ENCODE measurements at regions not wholly inside any gene's neighbourhood (a gene's known extent, or its start where the extent isn't known, plus 50 kb on each side); places are given as distances from the start of the nearest gene placed in this dataset.

DNA sequence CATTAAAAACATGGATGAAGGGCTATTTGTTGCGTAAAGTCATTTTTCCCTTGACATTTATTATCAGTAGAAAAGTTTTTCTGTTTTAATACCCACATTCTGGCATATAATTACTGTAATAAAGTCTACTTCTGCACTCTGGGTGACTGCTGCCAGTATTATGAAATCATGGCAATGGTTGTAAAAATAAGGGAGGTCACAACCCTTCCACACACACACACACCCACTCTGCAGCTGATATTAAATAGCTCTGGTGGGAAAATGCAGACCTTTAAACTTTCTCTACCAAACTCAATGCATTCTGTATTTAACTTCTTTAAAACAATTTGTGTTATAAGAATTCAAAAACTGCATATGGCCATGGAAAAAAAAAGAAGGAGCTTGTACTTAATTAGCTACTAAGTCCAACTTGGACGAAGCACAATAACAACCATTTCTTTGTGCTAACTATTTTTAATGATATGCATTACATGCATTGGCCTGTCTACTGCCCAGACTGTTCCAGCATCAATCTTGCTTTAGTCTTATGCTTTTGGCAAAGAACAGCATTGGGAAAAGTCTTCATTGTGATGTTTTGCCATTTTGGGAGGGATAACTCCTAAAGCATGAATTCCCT lies 137.6 kb upstream of the MAP3K1 start:
- Histone ChIP-seq H3K36me3 (ENCODE audit: control insufficient read depth, insufficient read depth, low read length) (no peaks in the 10 kb centered on the region), H3K4me1 (ENCODE audit: control insufficient read depth, insufficient read depth, low read length) (no peaks in the 10 kb centered on the region), H3K9me3 (ENCODE audit: control insufficient read depth, low read length) (no peaks in the 10 kb centered on the region), H3K4me3 (ENCODE audit: insufficient read depth, low read depth, low read length) (no peak overlapping the region), H3K27ac (ENCODE audit: insufficient read depth, low read depth, low read length, poor library complexity, severe bottlenecking) (no peak overlapping the region), H3K27me3 (ENCODE audit: control insufficient read depth, insufficient read depth, low read length, poor library complexity, severe bottlenecking) (no peaks in the 10 kb centered on the region)
- 100% methylated on average over 1 to 2 of the region's 2 CpGs for WGBS, 2 experiments

DNA sequence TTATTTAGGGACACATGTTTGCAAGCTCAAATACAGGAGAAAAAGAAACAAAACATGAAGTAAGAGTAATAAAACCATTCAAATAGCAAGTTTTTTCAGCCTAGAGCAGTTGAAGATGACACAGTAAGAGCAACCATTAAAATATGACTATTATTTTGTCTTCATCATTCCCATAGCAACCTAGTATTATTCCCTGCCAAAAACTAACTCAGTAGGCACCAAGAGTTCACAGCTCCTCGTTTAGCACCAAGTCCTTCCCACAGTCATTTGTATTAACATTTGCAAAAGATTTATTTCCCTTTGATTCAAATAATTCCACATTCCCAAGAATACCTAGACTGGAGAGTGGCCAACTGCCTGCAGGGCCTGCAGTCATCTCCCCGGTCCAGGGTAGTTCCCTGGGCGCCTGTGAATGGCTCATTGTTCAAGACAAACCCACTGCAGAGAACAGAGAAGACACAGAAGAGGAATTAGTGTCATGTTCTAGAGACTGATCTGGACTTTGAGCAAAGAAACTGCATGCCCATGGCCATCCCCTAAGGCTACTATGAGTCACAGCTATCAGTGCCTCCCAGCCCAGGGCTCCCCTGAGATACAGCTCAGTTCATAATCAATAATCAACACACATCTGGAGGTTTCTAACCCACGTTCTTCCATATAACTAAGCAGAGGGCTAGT lies 139.1 kb upstream of the MAP3K1 start:
- Histone ChIP-seq H3K4me3 (ENCODE audit: insufficient read depth, low read depth, low read length) (no peak overlapping the region), H3K27ac (ENCODE audit: insufficient read depth, low read depth, low read length, poor library complexity, severe bottlenecking) (no peak overlapping the region), H3K9me3 (ENCODE audit: control insufficient read depth, low read length) (no peaks in the 10 kb centered on the region), H3K4me1 (ENCODE audit: control insufficient read depth, insufficient read depth, low read length) (no peaks in the 10 kb centered on the region), H3K36me3 (ENCODE audit: control insufficient read depth, insufficient read depth, low read length) (no peaks in the 10 kb centered on the region), H3K27me3 (ENCODE audit: control insufficient read depth, insufficient read depth, low read length, poor library complexity, severe bottlenecking) (no peaks in the 10 kb centered on the region)
- WGBS, 2 experiments, result 84 to 86% methylated on average over 4 of the region's 4 CpGs

DNA sequence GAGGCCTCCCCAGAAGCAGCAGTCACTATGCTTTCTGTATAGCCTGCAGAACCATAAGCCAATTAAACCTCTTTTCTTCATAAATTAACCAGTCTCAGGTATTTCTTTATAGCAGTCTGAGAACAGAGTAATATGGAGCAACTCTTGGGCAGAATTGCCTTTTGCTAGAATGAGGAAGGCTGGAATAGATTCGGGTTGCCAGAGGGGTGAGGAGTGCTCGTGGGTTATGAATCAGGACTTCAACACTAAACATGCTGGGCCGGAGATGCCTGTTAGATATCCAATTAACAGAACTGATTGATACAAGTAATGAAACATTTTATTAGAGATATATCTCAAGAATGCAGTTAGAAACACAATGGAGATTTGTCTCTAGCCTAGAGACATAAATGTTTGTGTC lies 140.9 kb upstream of the MAP3K1 start:
- Histone ChIP-seq H3K4me1 (ENCODE audit: control insufficient read depth, insufficient read depth, low read length) (no peaks in the 10 kb centered on the region), H3K4me3 (ENCODE audit: insufficient read depth, low read depth, low read length) (no peak overlapping the region), H3K27me3 (ENCODE audit: control insufficient read depth, insufficient read depth, low read length, poor library complexity, severe bottlenecking) (no peaks in the 10 kb centered on the region), H3K36me3 (ENCODE audit: control insufficient read depth, insufficient read depth, low read length) (no peaks in the 10 kb centered on the region), H3K27ac (ENCODE audit: insufficient read depth, low read depth, low read length, poor library complexity, severe bottlenecking) (no peak overlapping the region), H3K9me3 (ENCODE audit: control insufficient read depth, low read length) (no peaks in the 10 kb centered on the region)
- 96 to 99% methylated on average over 3 of the region's 3 CpGs for WGBS, 2 experiments

DNA sequence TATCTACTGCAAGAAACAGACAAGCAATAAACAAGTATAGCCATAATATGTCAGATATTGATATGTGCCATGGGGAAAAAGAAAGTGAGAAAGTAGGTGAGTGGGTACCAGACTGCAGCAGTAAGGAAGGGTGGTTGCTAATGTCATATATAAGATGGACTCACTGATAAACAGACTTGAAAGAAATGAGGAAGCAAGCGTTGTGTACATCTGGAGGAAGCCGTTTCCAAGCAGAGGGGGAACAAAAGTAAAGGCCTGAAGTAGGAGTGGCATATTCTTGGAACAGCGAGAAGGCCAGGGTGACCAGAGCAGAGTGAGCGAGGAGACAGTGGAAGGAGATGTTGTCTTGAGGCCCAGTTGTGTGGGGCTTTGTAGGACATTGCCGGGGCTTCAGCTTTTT lies 142.2 kb upstream of the MAP3K1 start:
- no peak overlapping the region for H3K27ac ChIP-seq (ENCODE audit: insufficient read depth, low read depth, low read length, poor library complexity, severe bottlenecking)
- no peaks in the 10 kb centered on the region for H3K4me1 ChIP-seq (ENCODE audit: control insufficient read depth, insufficient read depth, low read length)
- H3K27me3 ChIP-seq (ENCODE audit: control insufficient read depth, insufficient read depth, low read length, poor library complexity, severe bottlenecking), result no peaks in the 10 kb centered on the region
- no peak overlapping the region for H3K4me3 ChIP-seq (ENCODE audit: insufficient read depth, low read depth, low read length)
- no peaks in the 10 kb centered on the region for H3K9me3 ChIP-seq (ENCODE audit: control insufficient read depth, low read length)
- 95 to 97% methylated on average over 5 of the region's 5 CpGs for WGBS, 2 experiments
- H3K36me3 ChIP-seq (ENCODE audit: control insufficient read depth, insufficient read depth, low read length), result no peaks in the 10 kb centered on the region

DNA sequence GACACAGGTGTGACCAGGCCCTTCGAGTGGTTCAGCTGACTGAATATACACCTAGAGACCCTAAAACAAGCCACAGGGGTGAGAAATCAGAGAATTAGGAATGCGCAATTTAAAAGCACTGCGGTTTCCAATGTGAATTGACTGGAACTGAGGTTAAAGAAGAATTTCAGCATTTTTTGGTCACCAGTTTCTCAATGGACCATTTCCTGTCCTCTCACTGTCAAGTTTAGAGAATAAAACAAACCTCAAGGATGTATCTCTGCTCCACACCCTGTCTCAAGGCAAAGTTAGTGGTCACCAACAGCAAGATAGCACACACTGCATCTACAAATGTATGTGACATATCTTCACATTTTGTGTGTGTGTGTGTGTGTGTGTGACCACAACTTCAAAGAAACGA lies 143.8 kb upstream of the MAP3K1 start:
- H3K4me3 ChIP-seq (ENCODE audit: insufficient read depth, low read depth, low read length), result no peak overlapping the region

DNA sequence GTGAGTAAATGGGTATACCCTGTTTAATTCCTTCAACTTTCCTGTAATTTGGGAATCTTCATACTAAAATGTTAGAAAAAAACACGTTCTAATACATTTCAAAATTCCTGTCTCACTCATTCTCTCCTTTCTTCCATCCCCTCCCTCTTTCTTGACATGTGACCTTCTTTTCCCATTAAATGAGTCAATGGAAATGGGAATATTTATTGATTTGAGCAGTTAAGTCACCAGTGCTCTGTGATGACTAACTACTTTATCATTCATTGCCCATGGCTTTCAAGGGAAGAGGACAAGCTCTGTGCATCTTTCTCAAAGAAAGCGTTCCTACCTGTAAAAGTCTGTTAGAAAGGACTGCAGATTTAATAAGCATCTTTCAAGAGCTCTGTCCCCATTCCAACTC lies 144.4 kb upstream of the MAP3K1 start:
- H3K4me1 ChIP-seq (ENCODE audit: control insufficient read depth, insufficient read depth, low read length), result no peaks in the 10 kb centered on the region
- no peaks in the 10 kb centered on the region for H3K9me3 ChIP-seq (ENCODE audit: control insufficient read depth, low read length)
- WGBS, 2 experiments, result 77 to 80% methylated on average over 2 of the region's 2 CpGs
- H3K4me3 ChIP-seq (ENCODE audit: insufficient read depth, low read depth, low read length), result no peak overlapping the region
- no peaks in the 10 kb centered on the region for H3K36me3 ChIP-seq (ENCODE audit: control insufficient read depth, insufficient read depth, low read length)
- no peaks in the 10 kb centered on the region for H3K27me3 ChIP-seq (ENCODE audit: control insufficient read depth, insufficient read depth, low read length, poor library complexity, severe bottlenecking)
- H3K27ac ChIP-seq (ENCODE audit: insufficient read depth, low read depth, low read length, poor library complexity, severe bottlenecking), result no peak overlapping the region

More for the DNA sequence above, 143.8 kb upstream of the MAP3K1 start:
- H3K27me3 ChIP-seq (ENCODE audit: control insufficient read depth, insufficient read depth, low read length, poor library complexity, severe bottlenecking), result no peaks in the 10 kb centered on the region
- no peak overlapping the region for H3K27ac ChIP-seq (ENCODE audit: insufficient read depth, low read depth, low read length, poor library complexity, severe bottlenecking)
- H3K36me3 ChIP-seq (ENCODE audit: control insufficient read depth, insufficient read depth, low read length), result no peaks in the 10 kb centered on the region
- WGBS, 2 experiments, result 61 to 76% methylated on average over 3 of the region's 4 CpGs
- no peaks in the 10 kb centered on the region for H3K9me3 ChIP-seq (ENCODE audit: control insufficient read depth, low read length)
- H3K4me1 ChIP-seq (ENCODE audit: control insufficient read depth, insufficient read depth, low read length), result no peaks in the 10 kb centered on the region

DNA sequence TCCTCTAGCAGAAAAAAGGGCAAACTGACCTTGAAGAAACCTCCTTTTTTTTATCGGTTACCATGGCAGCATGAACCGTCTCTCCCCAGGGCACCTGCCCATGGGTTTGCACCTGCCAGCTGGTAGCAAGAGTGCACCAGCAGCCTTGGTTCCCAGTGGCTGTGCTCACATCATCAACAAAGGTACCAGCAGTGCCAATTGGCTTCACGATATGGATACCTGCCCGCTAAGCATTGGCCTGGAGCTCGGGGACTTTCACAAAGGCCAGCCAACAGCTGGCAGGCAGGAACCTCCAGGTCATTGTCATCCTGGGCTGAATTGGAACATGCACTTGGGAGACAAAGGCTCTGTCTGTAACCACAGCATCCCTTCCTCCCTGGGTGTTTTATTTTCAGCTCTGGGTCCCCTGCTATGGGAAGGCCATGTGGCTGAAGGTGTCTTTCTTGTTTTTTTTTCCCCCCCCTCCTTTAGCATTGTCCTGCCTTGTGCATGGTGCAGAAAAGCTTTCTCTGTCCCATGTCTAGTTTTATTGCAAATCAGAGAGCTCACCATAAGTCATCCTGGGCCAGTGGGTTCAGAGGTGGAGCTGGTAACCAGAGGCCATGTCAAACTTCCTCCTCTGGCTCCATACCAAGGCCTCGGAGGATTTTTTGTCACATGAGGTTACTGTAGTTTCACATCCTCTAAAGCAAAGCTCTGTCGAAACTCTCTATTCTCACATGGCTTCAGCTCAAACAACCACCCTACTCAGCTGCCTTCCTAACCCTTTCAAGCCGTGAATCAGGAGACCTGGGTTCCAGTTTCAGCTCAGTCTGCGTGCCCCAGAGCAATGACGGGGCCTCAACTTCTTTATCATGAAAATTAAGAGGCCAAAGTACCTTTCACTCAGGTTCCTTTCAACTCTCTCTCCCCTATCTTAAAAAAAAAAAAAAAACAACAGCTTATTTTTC lies 145.5 kb upstream of the MAP3K1 start:
- whole genome bisulfite sequencing, 2 experiments, result 54 to 56% methylated on average over 10 of the region's 10 CpGs
- no peak overlapping the region for H3K4me3 ChIP-seq (ENCODE audit: insufficient read depth, low read depth, low read length)
- H3K36me3 ChIP-seq (ENCODE audit: control insufficient read depth, insufficient read depth, low read length), result no peaks in the 10 kb centered on the region
- no peaks in the 10 kb centered on the region for H3K9me3 ChIP-seq (ENCODE audit: control insufficient read depth, low read length)
- H3K4me1 ChIP-seq (ENCODE audit: control insufficient read depth, insufficient read depth, low read length), result no peaks in the 10 kb centered on the region
- no peak overlapping the region for H3K27ac ChIP-seq (ENCODE audit: insufficient read depth, low read depth, low read length, poor library complexity, severe bottlenecking)
- no peaks in the 10 kb centered on the region for H3K27me3 ChIP-seq (ENCODE audit: control insufficient read depth, insufficient read depth, low read length, poor library complexity, severe bottlenecking)

DNA sequence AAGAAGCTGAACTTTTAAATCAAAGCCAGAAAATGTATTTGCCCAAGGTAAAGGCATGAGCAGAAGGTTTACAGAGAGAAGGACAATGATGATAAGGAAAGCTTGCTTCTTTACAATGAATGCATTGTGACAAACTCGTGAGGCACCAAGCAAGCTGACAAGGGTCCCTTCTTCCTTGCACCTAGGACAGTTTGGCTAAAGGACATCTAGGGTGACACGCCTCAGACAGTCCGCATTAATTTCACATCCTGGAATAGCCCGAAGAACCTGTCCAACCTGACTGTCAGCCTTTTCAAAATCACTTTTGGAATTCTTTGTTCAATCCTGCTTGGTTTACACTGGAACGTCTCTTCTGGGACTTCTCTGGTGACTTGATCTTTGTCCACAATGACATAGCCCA lies 146.4 kb upstream of the MAP3K1 start:
- Histone ChIP-seq H3K36me3 (ENCODE audit: control insufficient read depth, insufficient read depth, low read length) (no peaks in the 10 kb centered on the region), H3K4me1 (ENCODE audit: control insufficient read depth, insufficient read depth, low read length) (no peaks in the 10 kb centered on the region), H3K9me3 (ENCODE audit: control insufficient read depth, low read length) (no peaks in the 10 kb centered on the region), H3K27me3 (ENCODE audit: control insufficient read depth, insufficient read depth, low read length, poor library complexity, severe bottlenecking) (no peaks in the 10 kb centered on the region), H3K27ac (ENCODE audit: insufficient read depth, low read depth, low read length, poor library complexity, severe bottlenecking) (no peak overlapping the region), H3K4me3 (ENCODE audit: insufficient read depth, low read depth, low read length) (no peak overlapping the region)
- WGBS, 2 experiments, result 84% methylated on average over 5 of the region's 5 CpGs

DNA sequence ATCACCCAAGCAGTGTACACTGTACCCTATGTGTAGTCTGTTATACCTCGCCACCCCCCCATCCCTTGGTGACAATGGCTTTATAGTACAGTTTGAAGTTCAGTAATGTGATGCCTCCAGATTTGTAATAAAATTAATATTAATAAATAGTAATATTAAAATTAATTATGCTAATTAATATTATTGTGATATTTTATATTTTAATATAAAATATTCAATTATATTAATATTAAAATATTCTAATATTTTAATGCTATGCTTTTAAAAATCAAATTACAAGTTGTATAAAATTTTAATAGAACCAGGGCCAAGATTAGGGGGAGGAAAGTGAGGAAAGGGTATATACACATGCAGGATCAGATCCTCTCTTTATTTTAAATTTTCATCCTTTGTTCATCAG lies 147.7 kb upstream of the MAP3K1 start:
- no peaks in the 10 kb centered on the region for H3K27me3 ChIP-seq (ENCODE audit: control insufficient read depth, insufficient read depth, low read length, poor library complexity, severe bottlenecking)
- H3K27ac ChIP-seq (ENCODE audit: insufficient read depth, low read depth, low read length, poor library complexity, severe bottlenecking), result no peak overlapping the region
- no CpG with 5 or more reads among the region's 1 CpG for WGBS, 2 experiments
- H3K36me3 ChIP-seq (ENCODE audit: control insufficient read depth, insufficient read depth, low read length), result no peaks in the 10 kb centered on the region
- no peak overlapping the region for H3K4me3 ChIP-seq (ENCODE audit: insufficient read depth, low read depth, low read length)
- no peaks in the 10 kb centered on the region for H3K9me3 ChIP-seq (ENCODE audit: control insufficient read depth, low read length)
- peaks cover 9% of the 10 kb centered on the region for H3K4me1 ChIP-seq (ENCODE audit: control insufficient read depth, insufficient read depth, low read length)

DNA sequence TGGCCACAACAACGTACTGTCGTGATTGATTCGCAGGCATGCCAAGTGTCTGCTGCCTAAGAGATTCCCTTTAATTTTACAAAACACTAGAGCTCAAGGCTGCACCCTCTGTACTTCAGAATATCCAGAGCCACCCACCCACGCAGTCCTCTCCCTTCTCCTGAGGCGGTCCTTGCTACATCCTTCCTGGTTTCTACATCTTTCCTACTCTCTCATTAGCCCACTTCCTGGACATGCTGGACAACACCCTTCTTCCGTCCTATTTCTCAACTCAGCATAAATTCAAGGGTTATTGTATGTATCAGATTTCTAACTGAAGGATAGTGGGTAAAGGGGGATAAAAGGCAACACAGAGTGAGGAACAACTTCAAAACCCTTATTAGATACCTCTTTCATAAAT lies 148.4 kb upstream of the MAP3K1 start:
- WGBS, 2 experiments, result 94 to 95% methylated on average over 5 of the region's 6 CpGs
- Histone ChIP-seq H3K4me1 (ENCODE audit: control insufficient read depth, insufficient read depth, low read length) (peaks cover 9% of the 10 kb centered on the region), H3K4me3 (ENCODE audit: insufficient read depth, low read depth, low read length) (no peak overlapping the region), H3K27ac (ENCODE audit: insufficient read depth, low read depth, low read length, poor library complexity, severe bottlenecking) (no peak overlapping the region), H3K27me3 (ENCODE audit: control insufficient read depth, insufficient read depth, low read length, poor library complexity, severe bottlenecking) (no peaks in the 10 kb centered on the region), H3K9me3 (ENCODE audit: control insufficient read depth, low read length) (no peaks in the 10 kb centered on the region), H3K36me3 (ENCODE audit: control insufficient read depth, insufficient read depth, low read length) (no peaks in the 10 kb centered on the region)

Data from ectodermal cell (in vitro differentiated cells).